GM10266 (cell line): ENCODE measurements at regions not wholly inside any gene's neighbourhood (a gene's known extent, or its start where the extent isn't known, plus 50 kb on each side); places are given as distances from the start of the nearest gene placed in this dataset.

Experiments
- DNase-seq: peaks from one replicate; pipeline ENCODE4 v3.0.0; 2012; ENCODE audit errors: extremely low spot score
- TF ChIP-seq, protein P1 (sequence below): IDR thresholded peaks from 2 replicates; pipeline ENCODE4 v1.5.1; 2012; ENCODE audit warnings: mild to moderate bottlenecking, low read depth; ENCODE audit not compliant: control insufficient read depth, insufficient read depth; ENCODE audit errors: missing control alignments

DNA sequence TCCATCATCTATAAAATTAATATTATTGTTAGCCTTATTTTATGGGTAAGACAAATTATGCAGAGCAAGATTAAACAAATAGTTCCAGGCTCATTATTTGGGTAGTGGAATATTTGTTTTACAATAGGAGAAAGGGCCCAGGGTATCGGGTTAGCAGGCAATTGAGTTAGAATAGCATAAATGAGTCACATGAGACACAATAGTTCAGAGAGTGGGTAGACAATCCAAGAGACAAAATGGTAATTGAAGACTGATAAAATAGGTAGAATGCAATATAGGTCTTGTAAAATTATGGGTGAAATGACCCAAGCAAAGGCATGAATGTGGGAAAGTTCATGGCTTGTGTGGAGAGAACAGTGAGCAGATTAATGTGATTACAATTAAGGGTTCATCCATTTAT is 790.9 kb upstream of the GCFC2 start:
- DNase-seq, result no peak
- TF ChIP-seq, protein P1, sequence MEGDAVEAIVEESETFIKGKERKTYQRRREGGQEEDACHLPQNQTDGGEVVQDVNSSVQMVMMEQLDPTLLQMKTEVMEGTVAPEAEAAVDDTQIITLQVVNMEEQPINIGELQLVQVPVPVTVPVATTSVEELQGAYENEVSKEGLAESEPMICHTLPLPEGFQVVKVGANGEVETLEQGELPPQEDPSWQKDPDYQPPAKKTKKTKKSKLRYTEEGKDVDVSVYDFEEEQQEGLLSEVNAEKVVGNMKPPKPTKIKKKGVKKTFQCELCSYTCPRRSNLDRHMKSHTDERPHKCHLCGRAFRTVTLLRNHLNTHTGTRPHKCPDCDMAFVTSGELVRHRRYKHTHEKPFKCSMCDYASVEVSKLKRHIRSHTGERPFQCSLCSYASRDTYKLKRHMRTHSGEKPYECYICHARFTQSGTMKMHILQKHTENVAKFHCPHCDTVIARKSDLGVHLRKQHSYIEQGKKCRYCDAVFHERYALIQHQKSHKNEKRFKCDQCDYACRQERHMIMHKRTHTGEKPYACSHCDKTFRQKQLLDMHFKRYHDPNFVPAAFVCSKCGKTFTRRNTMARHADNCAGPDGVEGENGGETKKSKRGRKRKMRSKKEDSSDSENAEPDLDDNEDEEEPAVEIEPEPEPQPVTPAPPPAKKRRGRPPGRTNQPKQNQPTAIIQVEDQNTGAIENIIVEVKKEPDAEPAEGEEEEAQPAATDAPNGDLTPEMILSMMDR, result no peak

DNA sequence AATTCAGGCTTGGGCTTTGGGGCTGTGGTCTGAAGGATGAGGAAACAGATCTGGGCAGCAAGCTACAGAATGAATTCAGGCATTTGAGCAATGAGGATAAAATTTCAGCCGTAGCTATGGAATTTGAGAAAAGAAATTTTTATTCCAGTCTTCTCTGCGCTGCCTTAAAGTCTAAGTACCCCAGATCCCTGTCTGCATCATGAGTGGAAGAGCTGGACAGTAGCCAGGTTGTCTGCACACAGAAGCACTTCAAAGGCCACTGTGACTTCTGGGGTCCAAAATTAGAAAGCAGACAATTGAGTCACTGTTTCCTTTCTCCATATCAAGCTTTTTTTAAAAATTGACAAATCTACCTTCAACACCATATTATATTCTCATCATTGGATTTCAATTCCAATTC is 787.6 kb upstream of the GCFC2 start:
- TF ChIP-seq, protein P1, result no peak
- no peak for DNase-seq

DNA sequence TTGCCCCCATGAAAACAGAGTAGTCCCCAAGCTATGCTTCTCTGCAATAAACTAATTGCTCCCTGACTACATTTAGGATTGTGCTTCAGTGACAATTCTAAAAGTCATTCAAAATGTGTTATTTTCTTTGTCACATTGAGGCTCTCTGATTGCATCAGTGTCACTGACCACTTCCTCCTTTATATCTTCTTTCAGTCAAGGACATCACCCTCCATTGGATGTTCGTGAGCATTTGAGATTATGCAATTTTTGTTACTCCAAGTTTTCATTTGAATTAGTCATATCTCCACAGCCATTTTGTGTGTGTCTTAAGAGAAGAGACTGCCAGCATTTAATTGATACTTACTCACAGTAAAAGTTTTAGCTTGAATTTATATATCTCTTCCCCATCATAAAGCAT is 780.8 kb upstream of the GCFC2 start:
- TF ChIP-seq, protein P1, result no peak
- no peak for DNase-seq

DNA sequence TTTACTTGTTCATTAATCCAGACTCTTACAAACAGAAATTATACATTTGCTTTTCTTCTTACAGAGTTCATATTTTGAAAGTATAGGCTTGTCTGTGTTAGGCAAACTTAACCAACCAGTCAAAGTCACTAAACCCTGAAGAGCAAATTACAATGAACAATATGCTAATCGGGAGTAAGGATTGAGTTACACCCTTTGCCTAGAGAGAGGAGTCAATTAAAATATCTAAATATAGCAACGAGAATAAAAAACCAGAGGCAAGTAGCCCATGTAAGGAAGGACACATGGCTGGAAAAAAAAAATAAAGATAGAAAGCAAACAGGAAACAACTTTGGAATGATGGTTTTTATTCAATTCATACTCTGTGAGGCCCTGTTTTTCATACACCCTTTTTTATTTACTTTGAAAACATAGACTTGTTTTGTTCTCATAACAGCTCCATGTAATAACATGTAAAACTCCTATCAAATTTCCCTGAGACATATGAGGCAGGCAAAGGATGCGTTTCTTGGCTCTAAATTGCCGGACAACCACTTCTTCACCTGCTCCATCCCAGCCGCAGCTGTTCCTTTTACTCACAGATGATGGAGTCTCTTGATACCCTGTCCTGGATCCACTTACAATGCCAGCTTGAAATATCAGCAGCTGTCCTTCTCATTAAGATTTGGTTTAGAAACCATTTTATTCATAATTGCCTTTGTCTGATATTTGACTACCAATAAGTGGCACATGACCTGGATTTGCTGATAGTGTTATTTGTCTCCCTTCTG is 767.7 kb upstream of the GCFC2 start:
- TF ChIP-seq, protein P1, result no peak
- no peak for DNase-seq

DNA sequence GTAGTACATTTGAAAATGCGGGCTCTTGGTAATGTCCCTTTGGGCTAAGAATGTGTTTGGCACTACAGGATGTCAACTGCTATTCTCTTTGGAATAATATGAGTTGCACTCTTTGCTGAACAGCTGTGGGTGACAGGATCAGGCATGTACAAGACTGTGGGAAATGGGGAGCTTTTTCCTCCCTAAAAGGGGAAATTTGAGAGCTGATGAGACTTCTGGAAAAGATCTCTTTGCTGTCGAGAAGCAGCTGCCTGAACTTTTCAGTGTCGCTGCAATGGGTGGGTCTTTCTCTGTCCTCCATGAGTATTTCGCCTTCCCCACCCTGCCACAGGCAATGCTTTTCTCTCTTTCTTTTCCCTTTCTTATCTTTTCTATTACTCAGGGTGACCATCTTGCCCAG is 762.2 kb upstream of the GCFC2 start:
- no peak for DNase-seq
- TF ChIP-seq, protein P1, result no peak

DNA sequence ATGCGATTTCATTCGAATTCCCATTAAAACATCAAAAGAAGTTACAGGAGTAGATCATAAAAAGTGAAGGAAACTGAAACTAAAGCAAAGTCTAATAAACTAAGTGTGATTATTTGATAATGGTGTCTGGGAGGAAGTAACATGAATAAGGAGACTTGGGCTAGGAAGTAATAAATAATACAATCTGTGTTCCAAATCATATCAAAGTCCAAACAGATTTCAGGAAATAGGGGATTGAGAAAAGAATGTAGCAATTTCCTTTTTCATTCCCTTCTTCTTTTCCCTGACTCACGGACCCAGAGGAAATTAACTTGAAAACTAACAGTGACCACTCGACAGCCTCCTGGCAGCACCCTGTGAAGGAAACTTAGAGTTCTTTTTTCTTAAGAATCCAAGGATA is 758.4 kb upstream of the GCFC2 start:
- DNase-seq, result no peak

DNA sequence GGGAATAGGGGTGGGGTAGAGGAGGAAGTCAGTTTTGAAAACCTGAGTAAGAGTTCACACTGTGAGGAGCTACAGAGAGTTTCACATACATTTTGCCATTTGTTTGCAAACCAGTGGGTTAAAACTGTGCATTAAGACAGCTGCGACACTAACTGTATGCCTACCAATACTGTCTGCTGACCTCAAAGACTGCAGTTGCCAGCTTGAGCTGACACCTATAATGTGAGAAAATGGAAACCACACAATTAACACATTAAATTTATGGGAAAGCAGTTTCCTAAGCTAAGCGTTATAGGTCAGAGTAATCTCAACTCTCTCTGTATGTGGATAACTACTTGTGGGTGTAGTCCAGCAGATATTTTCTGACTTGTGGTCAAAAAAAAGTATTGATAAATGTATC is 756.6 kb upstream of the GCFC2 start:
- no peak for DNase-seq
- TF ChIP-seq, protein P1, result no peak

More for the DNA sequence above, 758.4 kb upstream of the GCFC2 start:
- TF ChIP-seq, protein P1, result no peak
